SK-N-SH (cell line): ENCODE measurements at regions not wholly inside any gene's neighbourhood (a gene's known extent, or its start where the extent isn't known, plus 50 kb on each side); places are given as distances from the start of the nearest gene placed in this dataset.

Source experiments
- CTCF ChIA-PET: fragments of 300-600, 350-600 bp; formaldehyde crosslinking; extraction: SDS; loops from one replicate; lab custom pipeline; 2021; lab: Yijun Ruan, JAX
- POLR2A ChIA-PET: fragments of 350-600 bp; sonication (Branson Sonifier 250); formaldehyde crosslinking; extraction: SDS; loops from one replicate; lab custom pipeline; 2020; ENCODE audit warnings: antibody characterized with exemption, inconsistent platforms; lab: Yijun Ruan, JAX
- DNase-seq: peaks from one replicate; pipeline ENCODE4 v3.0.0; 2012
- H2AFZ ChIP-seq: fragments of 200-600 bp; sonication (generic); 2 replicates; pipeline ENCODE4 v1.8.1; 2016; ENCODE audit warnings: antibody characterized with exemption, mild to moderate bottlenecking, low read depth
- H3F3A ChIP-seq: fragments of 200-600 bp; sonication (generic); replicated peaks from 2 replicates; pipeline ENCODE3; 2016; ENCODE audit warnings: antibody characterized with exemption, mild to moderate bottlenecking; ENCODE audit not compliant: insufficient read depth
- H3K27ac ChIP-seq, 2 experiments: fragments of 200-500 bp in 1 of 2; fragments of 200-600 bp in 1 of 2; sonication (Bioruptor generic) in 1 of 2; sonication (generic), shearing (Covaris generic) in 1 of 2; 2 replicates each; pipeline versions ENCODE4 v1.5.1 to v1.6.1; 2014 to 2016; ENCODE audit warnings: low read depth in 2 of 2, inconsistent platforms in 1 of 2, low read length in 1 of 2, mild to moderate bottlenecking in 1 of 2, mixed read lengths in 1 of 2
- H3K27me3 ChIP-seq: fragments of 200-600 bp; sonication (generic), shearing (Covaris generic); 2 replicates; pipeline ENCODE4 v1.6.1; 2016; ENCODE audit warnings: mixed run types; ENCODE audit not compliant: insufficient read depth
- H3K36me3 ChIP-seq, 2 experiments: fragments of 200-500 bp in 1 of 2; fragments of 200-600 bp in 1 of 2; sonication (Bioruptor generic) in 1 of 2; sonication (generic) in 1 of 2; replicated peaks in 1 of 2; 2 replicates each; pipeline versions ENCODE3 to v1.5.1; 2014 to 2016; ENCODE audit warnings: low read length in 1 of 2, mild to moderate bottlenecking in 1 of 2; ENCODE audit not compliant: insufficient read depth in 2 of 2, control insufficient read depth in 1 of 2
- H3K4me1 ChIP-seq, 2 experiments: fragments of 200-500 bp in 1 of 2; fragments of 200-600 bp in 1 of 2; sonication (Bioruptor generic) in 1 of 2; sonication (generic), shearing (Covaris generic) in 1 of 2; 2 replicates each; pipeline versions ENCODE4 v1.5.1 to v1.6.1; 2014 to 2016; ENCODE audit warnings: low read depth in 1 of 2, low read length in 1 of 2, mixed run types in 1 of 2; ENCODE audit not compliant: insufficient read depth in 2 of 2, control insufficient read depth in 1 of 2
- H3K4me2 ChIP-seq: fragments of 200-600 bp; sonication (generic), shearing (Covaris generic); 2 replicates; pipeline ENCODE4 v1.6.1; 2017; ENCODE audit warnings: mixed run types
- H3K4me3 ChIP-seq, 2 experiments: fragments of 200-500 bp in 1 of 2; fragments of 200-600 bp in 1 of 2; sonication (Bioruptor generic) in 1 of 2; sonication (generic), shearing (Covaris generic) in 1 of 2; 2 replicates each; pipeline versions ENCODE4 v1.5.1 to v1.8.1; 2014 to 2016; ENCODE audit warnings: low read depth in 2 of 2, inconsistent platforms in 1 of 2, low read length in 1 of 2, mild to moderate bottlenecking in 1 of 2, mixed read lengths in 1 of 2, moderate library complexity in 1 of 2
- H3K79me2 ChIP-seq: fragments of 200-600 bp; sonication (generic); 2 replicates; pipeline ENCODE4 v1.8.1; 2017; ENCODE audit warnings: mild to moderate bottlenecking; ENCODE audit not compliant: insufficient read depth
- H3K9ac ChIP-seq: fragments of 200-600 bp; sonication (generic); 2 replicates; pipeline ENCODE4 v1.6.1; 2017; ENCODE audit warnings: mixed run types
- H3K9me2 ChIP-seq: fragments of 200-600 bp; sonication (generic); 2 replicates; pipeline ENCODE4 v1.6.1; 2017; ENCODE audit warnings: mixed run types
- H3K9me3 ChIP-seq: fragments of 200-600 bp; sonication (generic); 2 replicates; pipeline ENCODE4 v1.6.1; 2017; ENCODE audit warnings: mixed run types, mild to moderate bottlenecking, moderate library complexity
- H4K20me1 ChIP-seq: fragments of 200-600 bp; sonication (generic); 2 replicates; pipeline ENCODE4 v1.6.1; 2017; ENCODE audit warnings: mild to moderate bottlenecking, mixed run types; ENCODE audit not compliant: insufficient read depth
- EP300 ChIP-seq, 2 experiments: IDR thresholded peaks; 2 replicates each; pipeline versions ENCODE4 v1.4.0 to v1.6.1; 2012; ENCODE audit warnings: borderline replicate concordance in 1 of 2, low read depth in 1 of 2, low read length in 1 of 2
- EZH2phosphoT487 ChIP-seq: fragments of 200-600 bp; sonication (generic); IDR thresholded peaks from 2 replicates; pipeline ENCODE4 v1.6.1; 2017; ENCODE audit warnings: low read depth, mixed run types, mild to moderate bottlenecking, antibody characterized with exemption, moderate library complexity, borderline replicate concordance
- FOSL2 ChIP-seq: IDR thresholded peaks from 2 replicates; pipeline ENCODE4 v1.4.0; 2012; ENCODE audit warnings: low read depth, mild to moderate bottlenecking, moderate library complexity, borderline replicate concordance
- FOXJ3 ChIP-seq: sonication (generic); formaldehyde crosslinking; IDR thresholded peaks from 2 replicates; pipeline ENCODE4 v1.5.1; 2020; ENCODE audit warnings: mild to moderate bottlenecking, missing genetic modification reagents
- JUND ChIP-seq: IDR thresholded peaks from 2 replicates; pipeline ENCODE4 v1.4.0; 2012
- MEF2A ChIP-seq: IDR thresholded peaks from 2 replicates; pipeline ENCODE4 v1.4.0; 2012; ENCODE audit warnings: low read depth, borderline replicate concordance
- MXI1 ChIP-seq: IDR thresholded peaks from 2 replicates; pipeline ENCODE4 v1.6.1; 2012; ENCODE audit warnings: mild to moderate bottlenecking, low read depth, low read length, improper control_type of control experiment
- NFIC ChIP-seq: IDR thresholded peaks from 2 replicates; pipeline ENCODE4 v1.4.0; 2012; ENCODE audit warnings: borderline replicate concordance
- NRF1 ChIP-seq: IDR thresholded peaks from 2 replicates; pipeline ENCODE4 v1.6.1; 2012; ENCODE audit warnings: low read depth, mild to moderate bottlenecking, low read length
- RAD21 ChIP-seq: IDR thresholded peaks from 2 replicates; pipeline ENCODE4 v1.6.1; 2012; ENCODE audit warnings: mild to moderate bottlenecking, low read length
- RCOR1 ChIP-seq: fragments of 150-350 bp; IDR thresholded peaks from 2 replicates; pipeline ENCODE4 v1.6.1; 2017; ENCODE audit warnings: antibody characterized with exemption, low read length
- RXRA ChIP-seq: IDR thresholded peaks from 2 replicates; pipeline ENCODE4 v1.4.0; 2012; ENCODE audit warnings: low read depth, mild to moderate bottlenecking, borderline replicate concordance
- TAF1 ChIP-seq: IDR thresholded peaks from 2 replicates; pipeline ENCODE4 v1.6.1; 2012; ENCODE audit warnings: low read depth, mild to moderate bottlenecking, low read length, moderate library complexity, borderline replicate concordance
- TEAD4 ChIP-seq: IDR thresholded peaks from 2 replicates; pipeline ENCODE4 v1.4.0; 2012; ENCODE audit warnings: mild to moderate bottlenecking, borderline replicate concordance; ENCODE audit not compliant: insufficient read depth
- YY1 ChIP-seq: IDR thresholded peaks from 2 replicates; pipeline ENCODE4 v1.4.0; 2012; ENCODE audit warnings: low read depth, mild to moderate bottlenecking
- WGBS: methylation state at CpG from one replicate; pipeline ENCODE4 v1.1.6; 2017; ENCODE audit warnings: low lambda C conversion rate; 5-methylcytosine and 5-hydroxymethylcytosine counted together
- TF ChIP-seq, protein P1 (sequence below): fragments of 150-350 bp; IDR thresholded peaks from 2 replicates; pipeline ENCODE4 v1.6.1; 2017; ENCODE audit warnings: antibody characterized with exemption, low read length, low read depth, borderline replicate concordance
- TF ChIP-seq, protein P2 (sequence below): fragments of 200-600 bp; sonication (generic); IDR thresholded peaks from 2 replicates; pipeline ENCODE4 v1.6.1; 2017; ENCODE audit warnings: antibody characterized with exemption, mild to moderate bottlenecking, moderate library complexity
- TF ChIP-seq, protein P3 (sequence below): IDR thresholded peaks from 2 replicates; pipeline ENCODE4; 2012
- TF ChIP-seq, protein P4 (sequence below): IDR thresholded peaks from 2 replicates; pipeline ENCODE4 v1.4.0; 2012; ENCODE audit warnings: low read depth, borderline replicate concordance

DNA sequence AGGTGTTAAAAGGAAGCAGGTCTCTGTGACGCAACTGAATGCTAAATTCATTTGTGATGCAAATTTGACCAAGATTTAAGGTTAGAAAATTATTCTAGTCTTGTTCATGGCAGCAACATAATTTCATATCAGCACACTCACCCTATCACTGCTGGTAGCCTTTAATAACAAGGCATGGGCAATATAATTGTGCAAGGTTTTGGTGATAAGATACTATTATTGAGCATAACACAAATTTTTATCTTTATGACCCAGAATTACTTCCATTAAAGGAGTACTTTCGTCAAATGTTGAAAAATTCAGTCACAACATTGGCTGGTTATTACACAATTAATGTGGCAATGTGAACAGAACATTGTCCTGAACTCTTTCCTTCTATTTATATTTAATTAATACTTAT is 96.0 kb upstream of the PAM start:
- ChIA-PET CTCF (no interaction called here), POLR2A (no interaction called here)
- H3K36me3 ChIP-seq: no peaks in the 10 kb centered on the region
- TF ChIP-seq FOSL2 (no peak), JUND (no peak), RAD21 (no peak), EP300 (IDR thresholded peaks at IDR 0.05; ENCODE audit: borderline replicate concordance in 1 of 2, low read depth in 1 of 2, low read length in 1 of 2) (no peak), NRF1 (no peak), NFIC (no peak), TEAD4 (no peak)
- TF ChIP-seq, protein P1, sequence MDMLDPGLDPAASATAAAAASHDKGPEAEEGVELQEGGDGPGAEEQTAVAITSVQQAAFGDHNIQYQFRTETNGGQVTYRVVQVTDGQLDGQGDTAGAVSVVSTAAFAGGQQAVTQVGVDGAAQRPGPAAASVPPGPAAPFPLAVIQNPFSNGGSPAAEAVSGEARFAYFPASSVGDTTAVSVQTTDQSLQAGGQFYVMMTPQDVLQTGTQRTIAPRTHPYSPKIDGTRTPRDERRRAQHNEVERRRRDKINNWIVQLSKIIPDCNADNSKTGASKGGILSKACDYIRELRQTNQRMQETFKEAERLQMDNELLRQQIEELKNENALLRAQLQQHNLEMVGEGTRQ: no peak
- no peak overlapping the region for H2AFZ ChIP-seq
- H3K9me3 ChIP-seq: no peaks in the 10 kb centered on the region
- no peak for DNase-seq
- WGBS: 77% methylated on average over 2 of the region's 2 CpGs
- peaks cover 5 to 9% of the 10 kb centered on the region in 2 experiments; a peak in 3 of 4 replicates for H3K4me1 ChIP-seq
- no peak overlapping the region for H3K4me3 ChIP-seq
- H3K79me2 ChIP-seq: no peaks in the 10 kb centered on the region
- no peak overlapping the region for H3K4me2 ChIP-seq
- H4K20me1 ChIP-seq: no peaks in the 10 kb centered on the region
- H3K9ac ChIP-seq: no peak overlapping the region
- peaks cover 3% of the 10 kb centered on the region for H3F3A ChIP-seq
- no peaks in the 10 kb centered on the region for H3K9me2 ChIP-seq
- no peak overlapping the region for H3K27ac ChIP-seq
- no peaks in the 10 kb centered on the region for H3K27me3 ChIP-seq

DNA sequence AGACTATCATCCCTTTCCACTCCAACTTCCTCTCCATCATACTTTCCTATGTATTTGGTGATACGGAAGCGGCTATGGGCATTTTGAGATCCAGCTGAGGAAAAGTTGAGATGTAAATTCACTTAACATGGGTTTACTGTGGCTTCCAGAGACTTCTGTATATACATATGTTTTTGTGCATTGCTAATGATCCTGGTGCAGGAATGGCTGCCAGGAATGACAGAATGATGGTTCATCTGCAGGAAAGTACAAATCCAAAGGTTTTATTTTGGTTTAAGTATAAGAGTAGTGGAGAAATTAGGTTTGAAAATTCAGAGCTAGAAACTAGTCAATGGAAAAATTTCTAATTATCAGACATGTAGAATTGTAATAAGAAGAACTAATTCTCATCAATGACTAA is 95.0 kb upstream of the PAM start:
- Histone ChIP-seq H3K9me2 (no peaks in the 10 kb centered on the region), H3K27ac (no peak overlapping the region), H3K36me3 (no peaks in the 10 kb centered on the region), H3K79me2 (no peaks in the 10 kb centered on the region), H2AFZ (no peak overlapping the region), H3K4me2 (no peak overlapping the region), H3K4me1 (peaks cover 6 to 15% of the 10 kb centered on the region in 2 experiments), H3F3A (peaks cover 5% of the 10 kb centered on the region), H3K9me3 (no peaks in the 10 kb centered on the region), H4K20me1 (no peaks in the 10 kb centered on the region), H3K9ac (no peak overlapping the region), H3K4me3 (no peak overlapping the region), H3K27me3 (no peaks in the 10 kb centered on the region)
- CTCF ChIA-PET: interaction anchor here (0.6 kb wide), 1 partner anchor 42 kb away, joined by 3 read pairs; no protein-coding TSS in a partner anchor
- no peak for TF ChIP-seq RXRA
- TF ChIP-seq YY1: no peak
- no peak for TF ChIP-seq EP300 (IDR thresholded peaks at IDR 0.05; ENCODE audit: borderline replicate concordance in 1 of 2, low read depth in 1 of 2, low read length in 1 of 2)
- TF ChIP-seq, protein P2, sequence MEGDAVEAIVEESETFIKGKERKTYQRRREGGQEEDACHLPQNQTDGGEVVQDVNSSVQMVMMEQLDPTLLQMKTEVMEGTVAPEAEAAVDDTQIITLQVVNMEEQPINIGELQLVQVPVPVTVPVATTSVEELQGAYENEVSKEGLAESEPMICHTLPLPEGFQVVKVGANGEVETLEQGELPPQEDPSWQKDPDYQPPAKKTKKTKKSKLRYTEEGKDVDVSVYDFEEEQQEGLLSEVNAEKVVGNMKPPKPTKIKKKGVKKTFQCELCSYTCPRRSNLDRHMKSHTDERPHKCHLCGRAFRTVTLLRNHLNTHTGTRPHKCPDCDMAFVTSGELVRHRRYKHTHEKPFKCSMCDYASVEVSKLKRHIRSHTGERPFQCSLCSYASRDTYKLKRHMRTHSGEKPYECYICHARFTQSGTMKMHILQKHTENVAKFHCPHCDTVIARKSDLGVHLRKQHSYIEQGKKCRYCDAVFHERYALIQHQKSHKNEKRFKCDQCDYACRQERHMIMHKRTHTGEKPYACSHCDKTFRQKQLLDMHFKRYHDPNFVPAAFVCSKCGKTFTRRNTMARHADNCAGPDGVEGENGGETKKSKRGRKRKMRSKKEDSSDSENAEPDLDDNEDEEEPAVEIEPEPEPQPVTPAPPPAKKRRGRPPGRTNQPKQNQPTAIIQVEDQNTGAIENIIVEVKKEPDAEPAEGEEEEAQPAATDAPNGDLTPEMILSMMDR: no peak
- TF ChIP-seq MEF2A: no peak
- no peak for TF ChIP-seq RCOR1
- TF ChIP-seq, protein P3, sequence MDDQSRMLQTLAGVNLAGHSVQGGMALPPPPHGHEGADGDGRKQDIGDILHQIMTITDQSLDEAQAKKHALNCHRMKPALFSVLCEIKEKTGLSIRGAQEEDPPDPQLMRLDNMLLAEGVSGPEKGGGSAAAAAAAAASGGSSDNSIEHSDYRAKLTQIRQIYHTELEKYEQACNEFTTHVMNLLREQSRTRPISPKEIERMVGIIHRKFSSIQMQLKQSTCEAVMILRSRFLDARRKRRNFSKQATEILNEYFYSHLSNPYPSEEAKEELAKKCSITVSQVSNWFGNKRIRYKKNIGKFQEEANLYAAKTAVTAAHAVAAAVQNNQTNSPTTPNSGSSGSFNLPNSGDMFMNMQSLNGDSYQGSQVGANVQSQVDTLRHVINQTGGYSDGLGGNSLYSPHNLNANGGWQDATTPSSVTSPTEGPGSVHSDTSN: no peak
- TF ChIP-seq, protein P4, sequence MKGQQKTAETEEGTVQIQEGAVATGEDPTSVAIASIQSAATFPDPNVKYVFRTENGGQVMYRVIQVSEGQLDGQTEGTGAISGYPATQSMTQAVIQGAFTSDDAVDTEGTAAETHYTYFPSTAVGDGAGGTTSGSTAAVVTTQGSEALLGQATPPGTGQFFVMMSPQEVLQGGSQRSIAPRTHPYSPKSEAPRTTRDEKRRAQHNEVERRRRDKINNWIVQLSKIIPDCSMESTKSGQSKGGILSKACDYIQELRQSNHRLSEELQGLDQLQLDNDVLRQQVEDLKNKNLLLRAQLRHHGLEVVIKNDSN: no peak
- TF ChIP-seq TAF1: no peak
- no peak for TF ChIP-seq FOXJ3
- TF ChIP-seq NFIC: no peak
- no peak for TF ChIP-seq RAD21
- no peak for TF ChIP-seq EZH2phosphoT487
- no peak for TF ChIP-seq MXI1
- POLR2A ChIA-PET: no interaction called here
- no peak for DNase-seq
- WGBS: 98% methylated on average over 2 of the region's 2 CpGs
